K562 (cell line): ENCODE measurements at regions not wholly inside any gene's neighbourhood (a gene's known extent, or its start where the extent isn't known, plus 50 kb on each side); places are given as distances from the start of the nearest gene placed in this dataset.

ENCODE experiments used
- ATAC-seq: fragments of 200-7000 bp; cut with Tn5 transposase; 3 replicates; pipeline ENCODE4 v1.9.1; 2020; ENCODE audit warnings: moderate library complexity
- BruUV-seq: library from RNA; stranded (reverse); fragments of 400-500 nt; replicated peaks from 2 replicates; lab custom pipeline; 2021; lab: Mats Ljungman, UMichigan
- CTCF ChIA-PET: fragments of 300-600 bp; formaldehyde crosslinking; extraction: SDS; loops from one replicate; lab custom pipeline; 2021; ENCODE audit warnings: low intra/inter-chr PET ratio; lab: Yijun Ruan, JAX
- POLR2A ChIA-PET: fragments of 300-600, 350-650 bp; sonication (Branson Sonifier 250); formaldehyde crosslinking; extraction: SDS; loops from one replicate; lab custom pipeline; 2021; ENCODE audit warnings: antibody characterized with exemption, inconsistent platforms; lab: Yijun Ruan, JAX
- DNase-seq, 4 experiments: peaks; one replicate each; pipeline versions ENCODE4 v3.0.0 to v3.0.0-alpha.2; 2011 to 2018; ENCODE audit warnings: low spot score in 3 of 4, mixed read lengths in 3 of 4; ENCODE audit errors: extremely low read depth in 1 of 4
- FAIRE-seq: peaks from 2 replicates; lab custom pipeline; 2011; peaks lifted over from hg19 to GRCh38; lab: Jason Lieb, UNC
- H2AFZ ChIP-seq: 2 replicates; pipeline ENCODE4 v1.6.0; 2011; ENCODE audit warnings: low read depth, low read length, control low read depth, inconsistent platforms
- H3K27ac ChIP-seq: fragments of 200-600 bp; 3 replicates; pipeline ENCODE4 v1.8.0; 2011; ENCODE audit warnings: low read depth, mild to moderate bottlenecking, control low read depth, inconsistent platforms, low read length, moderate library complexity, mixed read lengths; ENCODE audit errors: extremely low read depth
- H3K27me3 ChIP-seq, 2 experiments: fragments of 300-600 bp in 1 of 2; 2 replicates in 1 of 2; 3 replicates in 1 of 2; pipeline versions ENCODE4 v1.6.0 to v1.8.0; 2011; ENCODE audit warnings: inconsistent platforms in 2 of 2, low read length in 2 of 2, mild to moderate bottlenecking in 1 of 2, mixed read lengths in 1 of 2, moderate library complexity in 1 of 2; ENCODE audit not compliant: control insufficient read depth in 2 of 2, insufficient read depth in 2 of 2
- H3K36me3 ChIP-seq: fragments of 300-600 bp; 3 replicates; pipeline ENCODE4 v1.8.0; 2011; ENCODE audit warnings: mild to moderate bottlenecking, low read length, inconsistent platforms; ENCODE audit not compliant: control insufficient read depth, insufficient read depth
- H3K4me1 ChIP-seq, 2 experiments: fragments of 200-600 bp in 1 of 2; replicated peaks in 1 of 2; 2 replicates in 1 of 2; 3 replicates in 1 of 2; pipeline versions ENCODE4 v1.5.1 to v1.8.0; 2011; ENCODE audit warnings: inconsistent platforms in 2 of 2, low read length in 2 of 2, mild to moderate bottlenecking in 1 of 2, mixed read lengths in 1 of 2, moderate library complexity in 1 of 2; ENCODE audit not compliant: control insufficient read depth in 2 of 2, insufficient read depth in 2 of 2
- H3K4me2 ChIP-seq: 2 replicates; pipeline ENCODE4 v1.6.1; 2011; ENCODE audit warnings: low read length, control low read depth, inconsistent platforms, mixed read lengths; ENCODE audit not compliant: insufficient read depth
- H3K4me3 ChIP-seq: fragments of 200-600 bp; sonication (generic), shearing (Covaris generic); 2 replicates; pipeline ENCODE4 v1.5.1; 2016; ENCODE audit warnings: control low read depth, inconsistent platforms
- H3K79me2 ChIP-seq: fragments of 200-600 bp; 3 replicates; pipeline ENCODE4 v1.8.0; 2011; ENCODE audit warnings: low read length, inconsistent platforms; ENCODE audit not compliant: control insufficient read depth, insufficient read depth
- H3K9ac ChIP-seq, 2 experiments: 2 replicates each; pipeline versions ENCODE4 v1.6.0 to v1.6.1; 2011; ENCODE audit warnings: low read depth in 2 of 2, low read length in 2 of 2, control low read depth in 1 of 2, inconsistent platforms in 1 of 2, mild to moderate bottlenecking in 1 of 2, mixed read lengths in 1 of 2; ENCODE audit not compliant: insufficient read depth in 1 of 2
- H3K9me1 ChIP-seq: one replicate; pipeline ENCODE4 v1.6.0; 2011; ENCODE audit warnings: inconsistent platforms, mild to moderate bottlenecking, low read length, moderate library complexity; ENCODE audit not compliant: control insufficient read depth, insufficient read depth
- H3K9me3 ChIP-seq: replicated peaks from 2 replicates; pipeline ENCODE4 v1.5.1; 2011; ENCODE audit warnings: low read depth, low read length, inconsistent platforms; ENCODE audit not compliant: control insufficient read depth, insufficient read depth
- H4K20me1 ChIP-seq: replicated peaks from 2 replicates; pipeline ENCODE4 v1.6.1; 2011; ENCODE audit warnings: low read length, inconsistent platforms, mixed read lengths; ENCODE audit not compliant: control insufficient read depth, insufficient read depth
- CBX3 ChIP-seq, 2 experiments: IDR thresholded peaks; 1 replicate in 1 of 2; 2 replicates in 1 of 2; pipeline ENCODE4 v1.6.1; 2012; ENCODE audit warnings: inconsistent platforms in 2 of 2, low read length in 2 of 2, borderline replicate concordance in 1 of 2, control low read depth in 1 of 2
- CHD7 ChIP-seq: fragments of 200-600 bp; sonication (generic); IDR thresholded peaks from one replicate; pipeline ENCODE4 v1.6.1; 2012; ENCODE audit warnings: mild to moderate bottlenecking, low read depth, low read length, inconsistent platforms
- FOS ChIP-seq: IDR thresholded peaks from 3 replicates; pipeline ENCODE4 v1.6.1; 2011; ENCODE audit not compliant: insufficient read length; ENCODE audit errors: extremely low read depth
- GATA2 ChIP-seq: sonication (generic); formaldehyde crosslinking; IDR thresholded peaks from 2 replicates; pipeline ENCODE4 v1.4.0; 2020; ENCODE audit warnings: mild to moderate bottlenecking, missing genetic modification reagents
- RBM15 ChIP-seq: fragments of 200-400 bp; formaldehyde crosslinking; IDR thresholded peaks from 2 replicates; pipeline ENCODE4 v1.6.1; 2018; ENCODE audit warnings: mild to moderate bottlenecking, low read length, moderate library complexity; ENCODE audit not compliant: insufficient read depth
- RBM25 ChIP-seq: fragments of 200-400 bp; formaldehyde crosslinking; IDR thresholded peaks from 2 replicates; pipeline ENCODE4 v1.6.1; 2018; ENCODE audit warnings: low read length, low read depth, moderate library complexity; ENCODE audit not compliant: severe bottlenecking
- in situ Hi-C: fragments of 300-500 bp; cut with MboI; formaldehyde crosslinking; loops from 4 replicates; pipeline ENCODE4 v1.15.0; 2018; ENCODE audit warnings: inconsistent platforms, mixed read lengths
- intact Hi-C: fragments of 100-400 bp; cut with micrococcal nuclease; formaldehyde crosslinking; loops from 2 replicates; pipeline ENCODE4 v1.14.2; 2022

GRCh38 chr9:75814667-75815066 lies 75.8 kb upstream of the PCSK5 start:
- no peaks in the 10 kb centered on the region for H3K27me3 ChIP-seq
- H3K36me3 ChIP-seq: no peaks in the 10 kb centered on the region
- TF ChIP-seq GATA2 (CRISPR knock-in tag) (no peak), RBM15 (no peak), RBM25 (no peak), FOS (no peak), CHD7 (no peak), CBX3 (IDR thresholded peaks at IDR 0.05; ENCODE audit: borderline replicate concordance in 1 of 2, low read length in 2 of 2) (no peak)
- no peak overlapping the region for H3K4me2 ChIP-seq
- intact Hi-C loops (no loop called here), in situ Hi-C loops (no loop called here)
- no peak overlapping the region for H2AFZ ChIP-seq
- ChIA-PET CTCF (interaction anchor here (0.7 kb wide), 1 partner anchor 28 kb away, joined by 3 read pairs; no protein-coding TSS in a partner anchor), POLR2A (no interaction called here)
- no peak overlapping the region for H3K9ac ChIP-seq
- no peak overlapping the region for H3K4me3 ChIP-seq
- H3K27ac ChIP-seq: no peak overlapping the region
- H3K9me1 ChIP-seq: no peaks in the 10 kb centered on the region
- DNase-seq: no peak
- no peak for ATAC-seq
- no peaks in the 10 kb centered on the region for H3K79me2 ChIP-seq
- no peak for FAIRE-seq
- H4K20me1 ChIP-seq: no peaks in the 10 kb centered on the region
- no peaks in the 10 kb centered on the region for H3K9me3 ChIP-seq
- no TSS peak for BruUV-seq
- H3K4me1 ChIP-seq: no peaks in the 10 kb centered on the region
